IPS-20b (cell line): ENCODE measurements at regions not wholly inside any gene's neighbourhood (a gene's known extent, or its start where the extent isn't known, plus 50 kb on each side); places are given as distances from the start of the nearest gene placed in this dataset.
"Not testable (repeated sequence)": the region's sequence is repeated elsewhere in the genome, so short reads cannot be mapped to it uniquely, and the experiment has no call there.

Experiments
- H3K27ac ChIP-seq: one replicate; pipeline ENCODE4 v1.5.1; 2013; ENCODE audit warnings: low read length
- H3K27me3 ChIP-seq: 2 replicates; pipeline ENCODE4 v1.6.1; 2013; ENCODE audit warnings: mild to moderate bottlenecking, low read length, inconsistent platforms; ENCODE audit not compliant: insufficient read depth
- H3K36me3 ChIP-seq: 2 replicates; pipeline ENCODE4 v1.6.1; 2013; ENCODE audit warnings: low read depth, mild to moderate bottlenecking, inconsistent platforms, low read length, moderate library complexity; ENCODE audit not compliant: insufficient read depth
- H3K4me1 ChIP-seq: 2 replicates; pipeline ENCODE4 v1.6.1; 2013; ENCODE audit warnings: mild to moderate bottlenecking, control low read depth, inconsistent platforms, low read length, moderate library complexity; ENCODE audit not compliant: insufficient read depth
- H3K4me3 ChIP-seq: 2 replicates; pipeline ENCODE4 v1.5.1; 2013; ENCODE audit warnings: mild to moderate bottlenecking, low read length, inconsistent platforms
- H3K9ac ChIP-seq: 2 replicates; pipeline ENCODE4 v1.6.1; 2013; ENCODE audit warnings: low read depth, mild to moderate bottlenecking, inconsistent platforms, low read length, moderate library complexity
- H3K9me3 ChIP-seq: 2 replicates; pipeline ENCODE4 v1.6.1; 2013; ENCODE audit warnings: mild to moderate bottlenecking, low read depth, low read length, inconsistent platforms; ENCODE audit not compliant: insufficient read depth

- H3K9ac ChIP-seq = no peak overlapping the region
- H3K4me1 ChIP-seq = no peaks in the 10 kb centered on the region
- H3K9me3 ChIP-seq = no peaks in the 10 kb centered on the region
- H3K27ac ChIP-seq = no peak overlapping the region
- H3K27me3 ChIP-seq = no peaks in the 10 kb centered on the region
- H3K36me3 ChIP-seq = no peaks in the 10 kb centered on the region
- H3K4me3 ChIP-seq = no peak overlapping the region
Observed at GRCh38 chr13:76829572-76830327, 56.5 kb downstream of the KCTD12 start.

- Histone ChIP-seq H3K9ac (no peak overlapping the region), H3K9me3 (no peaks in the 10 kb centered on the region), H3K36me3 (no peaks in the 10 kb centered on the region), H3K4me1 (no peaks in the 10 kb centered on the region), H3K27me3 (no peaks in the 10 kb centered on the region), H3K27ac (no peak overlapping the region), H3K4me3 (no peak overlapping the region)
Observed at GRCh38 chr13:76828316-76828741, 57.9 kb downstream of the KCTD12 start.

GRCh38 chr13:76826527-76826926, 59.7 kb downstream of the KCTD12 start:
- H3K9me3 ChIP-seq = peaks cover 2% of the 10 kb centered on the region; the same call in 1 of the 2 replicates
- no peaks in the 10 kb centered on the region for H3K27me3 ChIP-seq
- no peak overlapping the region for H3K27ac ChIP-seq
- H3K9ac ChIP-seq = no peak overlapping the region
- no peak overlapping the region for H3K4me3 ChIP-seq
- H3K36me3 ChIP-seq = no peaks in the 10 kb centered on the region
- no peaks in the 10 kb centered on the region for H3K4me1 ChIP-seq

GRCh38 chr13:76825430-76825829, 60.8 kb downstream of the KCTD12 start:
- no peaks in the 10 kb centered on the region for H3K4me1 ChIP-seq
- peaks cover 2% of the 10 kb centered on the region; the same call in 1 of the 2 replicates for H3K9me3 ChIP-seq
- H3K4me3 ChIP-seq = no peak overlapping the region
- no peaks in the 10 kb centered on the region for H3K27me3 ChIP-seq
- no peaks in the 10 kb centered on the region for H3K36me3 ChIP-seq
- no peak overlapping the region for H3K27ac ChIP-seq
- H3K9ac ChIP-seq = no peak overlapping the region

- H3K27ac ChIP-seq = no peak overlapping the region
- no peaks in the 10 kb centered on the region for H3K4me1 ChIP-seq
- H3K4me3 ChIP-seq = no peak overlapping the region
- H3K9me3 ChIP-seq = peaks cover 2% of the 10 kb centered on the region; the same call in 1 of the 2 replicates
- no peaks in the 10 kb centered on the region for H3K36me3 ChIP-seq
- H3K9ac ChIP-seq = no peak overlapping the region
- H3K27me3 ChIP-seq = no peaks in the 10 kb centered on the region
Observed at GRCh38 chr13:76823969-76824368, 62.2 kb downstream of the KCTD12 start.

- Histone ChIP-seq H3K4me3 (no peak overlapping the region), H3K9ac (no peak overlapping the region), H3K9me3 (peaks cover 2% of the 10 kb centered on the region; the same call in 1 of the 2 replicates), H3K27me3 (no peaks in the 10 kb centered on the region), H3K27ac (no peak overlapping the region), H3K36me3 (no peaks in the 10 kb centered on the region), H3K4me1 (no peaks in the 10 kb centered on the region)
Observed at GRCh38 chr13:76822698-76823267, 63.4 kb downstream of the KCTD12 start.

- not testable (repeated sequence) for H3K4me1 ChIP-seq, H3K9ac ChIP-seq, H3K4me3 ChIP-seq, H3K27ac ChIP-seq, H3K36me3 ChIP-seq, H3K9me3 ChIP-seq, H3K27me3 ChIP-seq
Observed at GRCh38 chr13:76821222-76821621, 65.0 kb downstream of the KCTD12 start.

GRCh38 chr13:76820759-76821158, 65.4 kb downstream of the KCTD12 start:
- peaks cover 2% of the 10 kb centered on the region; the same call in 1 of the 2 replicates for H3K9me3 ChIP-seq
- H3K9ac ChIP-seq = no peak overlapping the region
- H3K27me3 ChIP-seq = no peaks in the 10 kb centered on the region
- H3K27ac ChIP-seq = no peak overlapping the region
- H3K4me1 ChIP-seq = no peaks in the 10 kb centered on the region
- no peak overlapping the region for H3K4me3 ChIP-seq
- H3K36me3 ChIP-seq = no peaks in the 10 kb centered on the region

GRCh38 chr13:76816394-76816793, 69.8 kb downstream of the KCTD12 start:
- Histone ChIP-seq H3K4me1 (no peaks in the 10 kb centered on the region), H3K27ac (no peak overlapping the region), H3K9me3 (no peaks in the 10 kb centered on the region), H3K27me3 (no peaks in the 10 kb centered on the region), H3K9ac (no peak overlapping the region), H3K36me3 (no peaks in the 10 kb centered on the region), H3K4me3 (no peak overlapping the region)

GRCh38 chr13:76815344-76815743, 70.9 kb downstream of the KCTD12 start:
- Histone ChIP-seq H3K9ac (no peak overlapping the region), H3K36me3 (no peaks in the 10 kb centered on the region), H3K9me3 (no peaks in the 10 kb centered on the region), H3K27ac (no peak overlapping the region), H3K4me3 (no peak overlapping the region), H3K27me3 (no peaks in the 10 kb centered on the region), H3K4me1 (no peaks in the 10 kb centered on the region)

GRCh38 chr13:76813891-76814290, 72.3 kb downstream of the KCTD12 start:
- Histone ChIP-seq H3K4me1 (no peaks in the 10 kb centered on the region), H3K36me3 (no peaks in the 10 kb centered on the region), H3K9ac (no peak overlapping the region), H3K4me3 (no peak overlapping the region), H3K27me3 (no peaks in the 10 kb centered on the region), H3K9me3 (no peaks in the 10 kb centered on the region), H3K27ac (no peak overlapping the region)

GRCh38 chr13:76813000-76813691, 73.1 kb downstream of the KCTD12 start:
- Histone ChIP-seq H3K27ac (no peak overlapping the region), H3K27me3 (no peaks in the 10 kb centered on the region), H3K9me3 (no peaks in the 10 kb centered on the region)

More at GRCh38 chr13:76813000-76813691, 73.1 kb downstream of the KCTD12 start:
- H3K36me3 ChIP-seq = no peaks in the 10 kb centered on the region
- no peak overlapping the region for H3K9ac ChIP-seq
- H3K4me3 ChIP-seq = no peak overlapping the region
- no peaks in the 10 kb centered on the region for H3K4me1 ChIP-seq
